ENCODE measurements at regions not wholly inside any gene's neighbourhood (a gene's known extent, or its start where the extent isn't known, plus 50 kb on each side); places are given as distances from the start of the nearest gene placed in this dataset.

GRCh38 chr6:92361990-92362389 lies 1057.4 kb downstream of the EPHA7 start:
- no peaks in the 10 kb centered on the region for H3K23me2 ChIP-seq (ENCODE audit: insufficient read length, low read depth, low read length, poor library complexity, severe bottlenecking)
- Mint-ChIP-seq H3K36me3 (ENCODE audit: insufficient read depth in 1 of 3, low read depth in 3 of 3) (peaks cover 0 to 4% (median 0%) of the 10 kb centered on the region in 3 experiments; a peak in 2 of 7 replicates), H3K9me3 (no peaks in the 10 kb centered on the region), H3K27ac (no peak overlapping the region), H3K27me3 (ENCODE audit: low read depth) (no peaks in the 10 kb centered on the region), H3K4me1 (peaks cover 5 to 8% of the 10 kb centered on the region in 2 experiments; a peak in 1 of 4 replicates), H3K4me3 (no peak overlapping the region)
- no peak overlapping the region for H3K18ac ChIP-seq (ENCODE audit: insufficient read length, low read depth, low read length)
- no peak overlapping the region for H3K23ac ChIP-seq (ENCODE audit: insufficient read length, low read depth, low read length)
- no peak overlapping the region for H3K27ac ChIP-seq (ENCODE audit: insufficient read length, low read depth, low read length)
- no peaks in the 10 kb centered on the region for H4K20me1 ChIP-seq (ENCODE audit: control insufficient read depth, insufficient read depth, insufficient read length)
- H3T11ph ChIP-seq (ENCODE audit: low read length), result no peak overlapping the region
- no peak overlapping the region for H4K5ac ChIP-seq (ENCODE audit: insufficient read length, low read depth, low read length)
- H2BK20ac ChIP-seq (ENCODE audit: low read depth, low read length, poor library complexity, severe bottlenecking), result no peak overlapping the region
- no peak overlapping the region for H2BK15ac ChIP-seq (ENCODE audit: low read depth, low read length)
- H3K27me3 ChIP-seq (ENCODE audit: insufficient read depth, low read length), result no peaks in the 10 kb centered on the region
- H2BK12ac ChIP-seq (ENCODE audit: insufficient read length, low read depth, low read length), result no peak overlapping the region
- H2AK5ac ChIP-seq (ENCODE audit: insufficient read length, low read length), result no peak overlapping the region
- no peak overlapping the region for H3K14ac ChIP-seq (ENCODE audit: insufficient read depth, low read length)
- no peaks in the 10 kb centered on the region for H3K79me2 ChIP-seq (ENCODE audit: insufficient read depth, low read length)
- H4K91ac ChIP-seq (ENCODE audit: insufficient read length, low read depth, low read length), result no peak overlapping the region
- no peak for DNase-seq
- no peaks in the 10 kb centered on the region for H3K9me3 ChIP-seq (ENCODE audit: control insufficient read depth, low read depth, low read length)
- no peak overlapping the region for H2BK120ac ChIP-seq (ENCODE audit: low read depth, low read length, poor library complexity, severe bottlenecking)
- no peak overlapping the region for H3K4me2 ChIP-seq (ENCODE audit: insufficient read depth, insufficient read length, low read length)
- no peaks in the 10 kb centered on the region for H3K4me1 ChIP-seq (ENCODE audit: insufficient read depth, low read length)
- no peaks in the 10 kb centered on the region for H3K79me1 ChIP-seq (ENCODE audit: insufficient read depth, low read depth, low read length, poor library complexity, severe bottlenecking)
- TF ChIP-seq, protein P1, sequence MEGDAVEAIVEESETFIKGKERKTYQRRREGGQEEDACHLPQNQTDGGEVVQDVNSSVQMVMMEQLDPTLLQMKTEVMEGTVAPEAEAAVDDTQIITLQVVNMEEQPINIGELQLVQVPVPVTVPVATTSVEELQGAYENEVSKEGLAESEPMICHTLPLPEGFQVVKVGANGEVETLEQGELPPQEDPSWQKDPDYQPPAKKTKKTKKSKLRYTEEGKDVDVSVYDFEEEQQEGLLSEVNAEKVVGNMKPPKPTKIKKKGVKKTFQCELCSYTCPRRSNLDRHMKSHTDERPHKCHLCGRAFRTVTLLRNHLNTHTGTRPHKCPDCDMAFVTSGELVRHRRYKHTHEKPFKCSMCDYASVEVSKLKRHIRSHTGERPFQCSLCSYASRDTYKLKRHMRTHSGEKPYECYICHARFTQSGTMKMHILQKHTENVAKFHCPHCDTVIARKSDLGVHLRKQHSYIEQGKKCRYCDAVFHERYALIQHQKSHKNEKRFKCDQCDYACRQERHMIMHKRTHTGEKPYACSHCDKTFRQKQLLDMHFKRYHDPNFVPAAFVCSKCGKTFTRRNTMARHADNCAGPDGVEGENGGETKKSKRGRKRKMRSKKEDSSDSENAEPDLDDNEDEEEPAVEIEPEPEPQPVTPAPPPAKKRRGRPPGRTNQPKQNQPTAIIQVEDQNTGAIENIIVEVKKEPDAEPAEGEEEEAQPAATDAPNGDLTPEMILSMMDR (conservative IDR thresholded peaks at IDR 0.05), result no peak
- no peak overlapping the region for H3K9ac ChIP-seq (ENCODE audit: extremely low read depth, insufficient read length, low read length)
- H3K56ac ChIP-seq (ENCODE audit: insufficient read length, low read depth, low read length), result no peak overlapping the region
- no peak overlapping the region for H4K8ac ChIP-seq (replicated peaks; ENCODE audit: insufficient read length, low read depth, low read length)
- H2AFZ ChIP-seq (ENCODE audit: low read length), result no peak overlapping the region
- no peak overlapping the region for H2BK5ac ChIP-seq (ENCODE audit: insufficient read length, low read length)
- WGBS (ENCODE audit: extremely low coverage, insufficient read length, low lambda C conversion rate), result no CpG with 5 or more reads among the region's 9 CpGs
- no peak overlapping the region for H3K4ac ChIP-seq (ENCODE audit: low read depth, low read length)

Measured in H9 (cell line).